ENCODE measurements at regions not wholly inside any gene's neighbourhood (a gene's known extent, or its start where the extent isn't known, plus 50 kb on each side); places are given as distances from the start of the nearest gene placed in this dataset.
A peak's percentile ranks its signal among the peaks of the same experiment; 100 is the strongest.

GRCh38 chr4:1512738-1513660, 106.8 kb upstream of the NKX1-1 start (continued):
- no peak for TF ChIP-seq ZNF23 (CRISPR knock-in tag; IDR thresholded peaks at IDR 0.05)
- TF ChIP-seq XRCC3 (IDR thresholded peaks at IDR 0.05), result no peak
- TF ChIP-seq GTF2A2 (tag; IDR thresholded peaks at IDR 0.05), result no peak
- no peak for TF ChIP-seq SMARCB1 (IDR thresholded peaks at IDR 0.05; ENCODE audit: insufficient read length, low read depth)
- no peak for TF ChIP-seq MTA3 (IDR thresholded peaks at IDR 0.05; ENCODE audit: borderline replicate concordance)
- TF ChIP-seq ZBTB9 (CRISPR knock-in tag; IDR thresholded peaks at IDR 0.05), result no peak
- no peak for TF ChIP-seq ATF1 (CRISPR knock-in tag; IDR thresholded peaks at IDR 0.05)
- TF ChIP-seq ATF1 (tag; IDR thresholded peaks at IDR 0.05), result no peak
- no peak for TF ChIP-seq HMBOX1 (IDR thresholded peaks at IDR 0.05)
- peak in 1 of 2 experiments; percentile 16 for TF ChIP-seq E2F6 (IDR thresholded peaks at IDR 0.05; ENCODE audit: borderline replicate concordance in 1 of 2, extremely low read depth in 1 of 2, insufficient read depth in 1 of 2, insufficient read length in 1 of 2, low read depth in 1 of 2, low read length in 1 of 2, poor library complexity in 1 of 2, severe bottlenecking in 1 of 2)
- no peak for TF ChIP-seq NBN (IDR thresholded peaks at IDR 0.05; ENCODE audit: low read depth)
- TF ChIP-seq GATA2 (CRISPR knock-in tag; IDR thresholded peaks at IDR 0.05), result no peak
- TF ChIP-seq ZNF311 (CRISPR knock-in tag; IDR thresholded peaks at IDR 0.05), result no peak
- no peak for TF ChIP-seq BCL6 (CRISPR knock-in tag; IDR thresholded peaks at IDR 0.05)
- TF ChIP-seq MCM3 (IDR thresholded peaks at IDR 0.05), result no peak
- no peak for TF ChIP-seq ZNF77 (CRISPR knock-in tag; IDR thresholded peaks at IDR 0.05)
- TF ChIP-seq ZNF518B (CRISPR knock-in tag; IDR thresholded peaks at IDR 0.05), result no peak
- TF ChIP-seq CEBPB (tag; IDR thresholded peaks at IDR 0.05), result no peak
- no peak for TF ChIP-seq BACH1 (tag; IDR thresholded peaks at IDR 0.05)
- no peak for TF ChIP-seq MNT (conservative IDR thresholded peaks at IDR 0.05)

Measured in K562 (cell line).